T-cell (primary cell): ENCODE measurements at regions not wholly inside any gene's neighbourhood (a gene's known extent, or its start where the extent isn't known, plus 50 kb on each side); places are given as distances from the start of the nearest gene placed in this dataset.

Source experiments
- ATAC-seq, 4 experiments: fragments of 200-7000 bp in 3 of 4; fragments of 150-1000 bp in 1 of 4; cut with Tn5 transposase; replicated peaks in 1 of 4; 1 replicate in 3 of 4; 2 replicates in 1 of 4; pipeline ENCODE4 v1.10.0; 2021; ENCODE audit warnings: moderate library complexity in 3 of 4, mild to moderate bottlenecking in 2 of 4, moderate number of reproducible peaks in 1 of 4
- CTCF ChIA-PET, 2 donors: fragments of 300-600 bp; sonication (Branson Sonifier 250); formaldehyde crosslinking; loops; one replicate each; lab custom pipeline; 2022; ENCODE audit warnings: antibody characterized with exemption in 2 of 2; lab: Charles Lee
- POLR2A ChIA-PET, 2 donors: fragments of 300-600 bp; sonication (Branson Sonifier 250); formaldehyde crosslinking; loops; one replicate each; lab custom pipeline; 2022; ENCODE audit warnings: antibody characterized with exemption in 2 of 2; lab: Charles Lee
- DNase-seq, 35 experiments: peaks; one replicate each; pipeline versions ENCODE4 v3.0.0 to v3.0.0-alpha.2; 2013 to 2023
- H3K27ac ChIP-seq: one replicate; pipeline ENCODE4 v1.5.1; 2013; ENCODE audit warnings: low read length
- H3K27me3 ChIP-seq, 2 experiments: replicated peaks in 1 of 2; 1 replicate in 1 of 2; 2 replicates in 1 of 2; pipeline versions ENCODE4 v1.6.1 to v1.7.0; 2013; ENCODE audit warnings: low read length in 1 of 2, mixed read lengths in 1 of 2; ENCODE audit not compliant: control insufficient read depth in 2 of 2, insufficient read depth in 2 of 2; ENCODE audit errors: extremely low read depth in 1 of 2
- H3K36me3 ChIP-seq, 2 donors: 1 replicate in 1 of 2; 2 replicates in 1 of 2; pipeline versions ENCODE4 v1.6.1 to v1.7.0; 2013; ENCODE audit warnings: low read length in 1 of 2; ENCODE audit not compliant: control insufficient read depth in 2 of 2, insufficient read depth in 1 of 2; ENCODE audit errors: extremely low read depth in 1 of 2
- H3K4me1 ChIP-seq, 2 experiments: 1 replicate in 1 of 2; 2 replicates in 1 of 2; pipeline versions ENCODE4 v1.6.1 to v1.7.0; 2013; ENCODE audit warnings: low read length in 2 of 2, mixed read lengths in 1 of 2; ENCODE audit not compliant: insufficient read depth in 2 of 2, control insufficient read depth in 1 of 2; ENCODE audit errors: extremely low read depth in 1 of 2
- H3K4me3 ChIP-seq, 2 donors: 1 replicate in 1 of 2; 2 replicates in 1 of 2; pipeline versions ENCODE4 v1.5.1 to v1.7.0; 2013; ENCODE audit warnings: mild to moderate bottlenecking in 2 of 2, low read length in 1 of 2, moderate library complexity in 1 of 2; ENCODE audit not compliant: control insufficient read depth in 1 of 2; ENCODE audit errors: extremely low read depth in 1 of 2
- H3K9me3 ChIP-seq: 2 replicates; pipeline ENCODE4 v1.7.0; 2013
- H3K27ac Mint-ChIP-seq, 2 donors: one replicate each; pipeline ENCODE4 v1.8.0; 2020 to 2021; ENCODE audit warnings: mild to moderate bottlenecking in 2 of 2, mixed read lengths in 2 of 2
- H3K27me3 Mint-ChIP-seq, 2 donors: one replicate each; pipeline ENCODE4 v1.8.0; 2021 to 2022; ENCODE audit warnings: mixed read lengths in 2 of 2
- H3K36me3 Mint-ChIP-seq: one replicate; pipeline ENCODE4 v1.8.0; 2021; ENCODE audit warnings: mixed read lengths
- H3K4me1 Mint-ChIP-seq, 3 donors: one replicate each; pipeline ENCODE4 v1.8.0; 2020 to 2022; ENCODE audit warnings: mixed read lengths in 3 of 3, mild to moderate bottlenecking in 1 of 3
- H3K4me3 Mint-ChIP-seq, 3 donors: one replicate each; pipeline ENCODE4 v1.8.0; 2020 to 2022; ENCODE audit warnings: mild to moderate bottlenecking in 3 of 3, mixed read lengths in 3 of 3, moderate library complexity in 3 of 3
- H3K9me3 Mint-ChIP-seq, 3 donors: one replicate each; pipeline ENCODE4 v1.8.0; 2020 to 2022; ENCODE audit warnings: mixed read lengths in 3 of 3
- WGBS: methylation state at CpG from one replicate; pipeline ENCODE4 v1.1.5; 2013; ENCODE audit warnings: missing lambda C conversion rate; ENCODE audit not compliant: insufficient coverage; 5-methylcytosine and 5-hydroxymethylcytosine counted together

- peaks cover 0 to 5% of the 10 kb centered on the region in 2 donors for H3K27me3 Mint-ChIP-seq
- H3K27me3 ChIP-seq, result peaks cover 0 to 22% of the 10 kb centered on the region in 2 experiments
- no peak overlapping the region for H3K4me3 ChIP-seq
- H3K36me3 ChIP-seq, result no peaks in the 10 kb centered on the region
- no peaks in the 10 kb centered on the region for H3K36me3 Mint-ChIP-seq
- CTCF ChIA-PET, result no interaction called here
- H3K27ac Mint-ChIP-seq, result no peak overlapping the region
- no peaks in the 10 kb centered on the region for H3K9me3 Mint-ChIP-seq
- DNase-seq (no peak), ATAC-seq (no peak)
- no peaks in the 10 kb centered on the region for H3K9me3 ChIP-seq
- POLR2A ChIA-PET, result no interaction called here
- no peak overlapping the region for H3K27ac ChIP-seq
- no peak overlapping the region for H3K4me3 Mint-ChIP-seq
- no peaks in the 10 kb centered on the region for H3K4me1 Mint-ChIP-seq
- WGBS, result 90% methylated on average over 10 of the region's 19 CpGs
- H3K4me1 ChIP-seq, result no peaks in the 10 kb centered on the region
Measured at GRCh38 chr20:24797745-24798655, 151.1 kb upstream of the CST7 start.

- no peak overlapping the region for H3K27ac ChIP-seq
- no peaks in the 10 kb centered on the region for H3K9me3 Mint-ChIP-seq
- H3K4me3 ChIP-seq, result no peak overlapping the region
- H3K9me3 ChIP-seq, result no peaks in the 10 kb centered on the region
- DNase-seq, result no peak
- H3K27me3 Mint-ChIP-seq, result peaks cover 0 to 5% of the 10 kb centered on the region in 2 donors
- H3K27me3 ChIP-seq, result peaks cover 0 to 23% of the 10 kb centered on the region in 2 experiments
- H3K4me1 Mint-ChIP-seq, result no peaks in the 10 kb centered on the region
- H3K27ac Mint-ChIP-seq, result no peak overlapping the region
- 98% methylated on average over 7 of the region's 13 CpGs for WGBS
- ChIA-PET CTCF (no interaction called here), POLR2A (no interaction called here)
- H3K4me1 ChIP-seq, result no peaks in the 10 kb centered on the region
- no peak for ATAC-seq
- H3K4me3 Mint-ChIP-seq, result no peak overlapping the region
- no peaks in the 10 kb centered on the region for H3K36me3 ChIP-seq
- no peaks in the 10 kb centered on the region for H3K36me3 Mint-ChIP-seq
Measured at GRCh38 chr20:24798930-24799705, 150.0 kb upstream of the CST7 start.

GRCh38 chr20:24799971-24800580, 149.0 kb upstream of the CST7 start:
- no peak for DNase-seq
- 76% methylated on average over 4 of the region's 12 CpGs for WGBS

GRCh38 chr20:24802286-24802820, 146.7 kb upstream of the CST7 start:
- CTCF ChIA-PET, result no interaction called here
- Histone ChIP-seq H3K4me1 (no peaks in the 10 kb centered on the region), H3K27ac (no peak overlapping the region), H3K9me3 (no peaks in the 10 kb centered on the region), H3K27me3 (peaks cover 0 to 21% of the 10 kb centered on the region in 2 experiments), H3K36me3 (no peaks in the 10 kb centered on the region), H3K4me3 (no peak overlapping the region)
- no peaks in the 10 kb centered on the region for H3K9me3 Mint-ChIP-seq
- no peaks in the 10 kb centered on the region for H3K36me3 Mint-ChIP-seq
- POLR2A ChIA-PET, result no interaction called here
- H3K4me1 Mint-ChIP-seq, result no peaks in the 10 kb centered on the region
- H3K4me3 Mint-ChIP-seq, result no peak overlapping the region
- H3K27me3 Mint-ChIP-seq, result peaks cover 0 to 2% of the 10 kb centered on the region in 2 donors
- WGBS, result 77% methylated on average over 9 of the region's 11 CpGs
- ATAC-seq, result no peak
- no peak overlapping the region for H3K27ac Mint-ChIP-seq
- DNase-seq, result no peak

More at GRCh38 chr20:24799971-24800580, 149.0 kb upstream of the CST7 start:
- Histone ChIP-seq H3K9me3 (no peaks in the 10 kb centered on the region), H3K36me3 (no peaks in the 10 kb centered on the region), H3K27ac (no peak overlapping the region), H3K4me3 (no peak overlapping the region), H3K4me1 (no peaks in the 10 kb centered on the region), H3K27me3 (peaks cover 0 to 23% of the 10 kb centered on the region in 2 experiments)
- no peak for ATAC-seq
- H3K4me3 Mint-ChIP-seq, result no peak overlapping the region
- peaks cover 0 to 2% of the 10 kb centered on the region in 2 donors for H3K27me3 Mint-ChIP-seq
- H3K4me1 Mint-ChIP-seq, result no peaks in the 10 kb centered on the region
- ChIA-PET POLR2A (no interaction called here), CTCF (no interaction called here)
- H3K9me3 Mint-ChIP-seq, result no peaks in the 10 kb centered on the region
- no peak overlapping the region for H3K27ac Mint-ChIP-seq
- H3K36me3 Mint-ChIP-seq, result no peaks in the 10 kb centered on the region

DNA sequence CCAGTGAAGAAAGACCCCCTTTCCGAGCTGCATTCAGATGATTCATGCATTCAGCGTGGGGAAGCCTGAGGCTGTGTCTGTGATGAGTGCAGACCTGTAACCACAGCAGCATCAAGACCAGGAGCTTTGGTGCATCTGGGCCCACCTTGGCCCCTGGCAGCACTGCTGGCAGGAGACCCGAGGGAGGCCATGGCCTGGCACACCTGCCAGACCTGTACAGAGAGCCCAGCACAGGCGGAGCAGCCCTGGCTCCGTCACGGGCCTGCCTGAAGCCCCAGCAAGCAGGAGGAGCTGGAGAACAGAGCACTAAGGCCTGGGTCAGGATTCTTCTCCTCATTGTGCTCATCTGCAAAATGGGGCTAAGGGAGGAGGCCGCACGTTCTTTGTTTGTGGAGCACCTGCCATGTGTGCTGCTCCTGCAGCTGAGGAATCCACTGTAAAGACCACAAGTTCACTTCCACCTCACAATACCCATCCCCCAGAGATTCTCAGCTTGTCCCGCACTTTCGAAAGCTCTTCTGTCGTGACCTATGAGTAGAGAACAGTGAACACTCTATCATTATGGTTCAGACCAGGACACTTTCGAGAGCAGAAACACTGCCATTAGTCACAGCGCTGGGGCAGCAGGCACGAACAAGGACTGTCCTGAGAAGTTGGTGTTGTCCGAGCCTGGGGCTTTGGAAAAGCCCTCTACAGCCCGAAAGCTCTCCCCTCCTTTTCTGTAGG, 144.4 kb upstream of the CST7 start:
- ChIA-PET CTCF (no interaction called here), POLR2A (no interaction called here)
- Histone ChIP-seq H3K9me3 (no peaks in the 10 kb centered on the region), H3K4me1 (no peaks in the 10 kb centered on the region), H3K27ac (no peak overlapping the region), H3K27me3 (peaks cover 0 to 23% of the 10 kb centered on the region in 2 experiments), H3K4me3 (no peak overlapping the region), H3K36me3 (no peaks in the 10 kb centered on the region)
- Mint-ChIP-seq H3K9me3 (no peaks in the 10 kb centered on the region), H3K27ac (no peak overlapping the region), H3K27me3 (peaks cover 0 to 12% of the 10 kb centered on the region in 2 donors), H3K4me3 (no peak overlapping the region), H3K36me3 (no peaks in the 10 kb centered on the region), H3K4me1 (no peaks in the 10 kb centered on the region)
- WGBS, result 81% methylated on average over 10 of the region's 16 CpGs
- ATAC-seq (no peak), DNase-seq (no peak)
